GM18867 (cell line): ENCODE measurements at regions not wholly inside any gene's neighbourhood (a gene's known extent, or its start where the extent isn't known, plus 50 kb on each side); places are given as distances from the start of the nearest gene placed in this dataset.
"Not testable (repeated sequence)": the region's sequence is repeated elsewhere in the genome, so short reads cannot be mapped to it uniquely, and the experiment has no call there.

Experiments
- ATAC-seq: cut with Tn5 transposase; IDR thresholded peaks from one replicate; pipeline ENCODE4 v1.9.1; 2021; ENCODE audit warnings: mild to moderate bottlenecking, moderate library complexity; ENCODE audit not compliant: unreplicated experiment

GRCh38 chr13:58704953-58705352 is 1073.4 kb downstream of the PCDH17 start:
- no peak for ATAC-seq

GRCh38 chr13:58706421-58706820 is 1074.9 kb downstream of the PCDH17 start:
- ATAC-seq: no peak

- ATAC-seq: no peak
Observed at GRCh38 chr13:58712191-58712590, 1080.6 kb downstream of the PCDH17 start.

GRCh38 chr13:58714016-58714415 is 1082.5 kb downstream of the PCDH17 start:
- ATAC-seq: not testable (repeated sequence)

- ATAC-seq: no peak
Observed at GRCh38 chr13:58721273-58721672, 1089.7 kb downstream of the PCDH17 start.

- ATAC-seq: no peak
Observed at GRCh38 chr13:58728126-58728525, 1096.6 kb downstream of the PCDH17 start.

GRCh38 chr13:58729361-58729760 is 1097.8 kb downstream of the PCDH17 start:
- no peak for ATAC-seq

- no peak for ATAC-seq
Observed at GRCh38 chr13:58744686-58745085, 1113.1 kb downstream of the PCDH17 start.

GRCh38 chr13:58767566-58767965 is 1136.0 kb downstream of the PCDH17 start:
- no peak for ATAC-seq

- no peak for ATAC-seq
Observed at GRCh38 chr13:58773280-58773859, 1141.8 kb downstream of the PCDH17 start.

GRCh38 chr13:58782736-58783135 is 1151.2 kb downstream of the PCDH17 start:
- no peak for ATAC-seq

- ATAC-seq: no peak
Observed at GRCh38 chr13:58792854-58793253, 1161.3 kb downstream of the PCDH17 start.

- no peak for ATAC-seq
Observed at GRCh38 chr13:58795715-58796114, 1164.2 kb downstream of the PCDH17 start.

- no peak for ATAC-seq
Observed at GRCh38 chr13:58804832-58805231, 1173.3 kb downstream of the PCDH17 start.

- no peak for ATAC-seq
Observed at GRCh38 chr13:58806401-58806800, 1174.9 kb downstream of the PCDH17 start.

GRCh38 chr13:58823701-58824100 is 1192.2 kb downstream of the PCDH17 start:
- ATAC-seq: no peak

- no peak for ATAC-seq
Observed at GRCh38 chr13:58827904-58828303, 1196.4 kb downstream of the PCDH17 start.

GRCh38 chr13:58830841-58831240 is 1199.3 kb downstream of the PCDH17 start:
- ATAC-seq: no peak

- no peak for ATAC-seq
Observed at GRCh38 chr13:58838615-58839014, 1207.1 kb downstream of the PCDH17 start.

GRCh38 chr13:58843071-58843470 is 1211.5 kb downstream of the PCDH17 start:
- ATAC-seq: no peak

- no peak for ATAC-seq
Observed at GRCh38 chr13:58843567-58843966, 1212.0 kb downstream of the PCDH17 start.

GRCh38 chr13:58850161-58850560 is 1218.6 kb downstream of the PCDH17 start:
- no peak for ATAC-seq

- ATAC-seq: no peak
Observed at GRCh38 chr13:58852076-58852475, 1220.5 kb downstream of the PCDH17 start.
